MM.1S (cell line): ENCODE measurements at regions not wholly inside any gene's neighbourhood (a gene's known extent, or its start where the extent isn't known, plus 50 kb on each side); places are given as distances from the start of the nearest gene placed in this dataset.

Source experiments
- CTCF ChIP-seq: fragments of 300-600 bp; sonication (generic); IDR thresholded peaks from 2 replicates; pipeline ENCODE4 v1.5.1; 2016; ENCODE audit warnings: antibody characterized with exemption, low read length, mixed read lengths
- EZH2phosphoT487 ChIP-seq: fragments of 300-600 bp; sonication (generic); IDR thresholded peaks from 2 replicates; pipeline ENCODE4 v1.6.1; 2018; ENCODE audit warnings: antibody characterized with exemption, low read length

GRCh38 chr7:142654398-142654797 is 94.9 kb upstream of the PRSS1 start:
- TF ChIP-seq CTCF (peak; percentile 48), EZH2phosphoT487 (no peak)
